ENCODE measurements at regions not wholly inside any gene's neighbourhood (a gene's known extent, or its start where the extent isn't known, plus 50 kb on each side); places are given as distances from the start of the nearest gene placed in this dataset.

- TF ChIP-seq, protein P1, sequence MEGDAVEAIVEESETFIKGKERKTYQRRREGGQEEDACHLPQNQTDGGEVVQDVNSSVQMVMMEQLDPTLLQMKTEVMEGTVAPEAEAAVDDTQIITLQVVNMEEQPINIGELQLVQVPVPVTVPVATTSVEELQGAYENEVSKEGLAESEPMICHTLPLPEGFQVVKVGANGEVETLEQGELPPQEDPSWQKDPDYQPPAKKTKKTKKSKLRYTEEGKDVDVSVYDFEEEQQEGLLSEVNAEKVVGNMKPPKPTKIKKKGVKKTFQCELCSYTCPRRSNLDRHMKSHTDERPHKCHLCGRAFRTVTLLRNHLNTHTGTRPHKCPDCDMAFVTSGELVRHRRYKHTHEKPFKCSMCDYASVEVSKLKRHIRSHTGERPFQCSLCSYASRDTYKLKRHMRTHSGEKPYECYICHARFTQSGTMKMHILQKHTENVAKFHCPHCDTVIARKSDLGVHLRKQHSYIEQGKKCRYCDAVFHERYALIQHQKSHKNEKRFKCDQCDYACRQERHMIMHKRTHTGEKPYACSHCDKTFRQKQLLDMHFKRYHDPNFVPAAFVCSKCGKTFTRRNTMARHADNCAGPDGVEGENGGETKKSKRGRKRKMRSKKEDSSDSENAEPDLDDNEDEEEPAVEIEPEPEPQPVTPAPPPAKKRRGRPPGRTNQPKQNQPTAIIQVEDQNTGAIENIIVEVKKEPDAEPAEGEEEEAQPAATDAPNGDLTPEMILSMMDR (IDR thresholded peaks at IDR 0.05) = no peak
- TF ChIP-seq EZH2 (IDR thresholded peaks at IDR 0.05; ENCODE audit: borderline replicate concordance, insufficient read depth, low read depth, low read length, poor library complexity, severe bottlenecking) = no peak
These were observed 58.0 kb upstream of the KIRREL3 start for GRCh38 chr11:127058524-127058923.

Data from B cell (primary cell).